NK-92 treated with Interleukin-12 subunit alpha and Interleukin-12 subunit beta, amount 100 ng/mL, for 24 hours (cell line): ENCODE measurements at regions not wholly inside any gene's neighbourhood (a gene's known extent, or its start where the extent isn't known, plus 50 kb on each side); places are given as distances from the start of the nearest gene placed in this dataset.

Experiments used
- DNase-seq: peaks from one replicate; lab custom pipeline; 2025; lab: John Stamatoyannopoulos, UW

DNA sequence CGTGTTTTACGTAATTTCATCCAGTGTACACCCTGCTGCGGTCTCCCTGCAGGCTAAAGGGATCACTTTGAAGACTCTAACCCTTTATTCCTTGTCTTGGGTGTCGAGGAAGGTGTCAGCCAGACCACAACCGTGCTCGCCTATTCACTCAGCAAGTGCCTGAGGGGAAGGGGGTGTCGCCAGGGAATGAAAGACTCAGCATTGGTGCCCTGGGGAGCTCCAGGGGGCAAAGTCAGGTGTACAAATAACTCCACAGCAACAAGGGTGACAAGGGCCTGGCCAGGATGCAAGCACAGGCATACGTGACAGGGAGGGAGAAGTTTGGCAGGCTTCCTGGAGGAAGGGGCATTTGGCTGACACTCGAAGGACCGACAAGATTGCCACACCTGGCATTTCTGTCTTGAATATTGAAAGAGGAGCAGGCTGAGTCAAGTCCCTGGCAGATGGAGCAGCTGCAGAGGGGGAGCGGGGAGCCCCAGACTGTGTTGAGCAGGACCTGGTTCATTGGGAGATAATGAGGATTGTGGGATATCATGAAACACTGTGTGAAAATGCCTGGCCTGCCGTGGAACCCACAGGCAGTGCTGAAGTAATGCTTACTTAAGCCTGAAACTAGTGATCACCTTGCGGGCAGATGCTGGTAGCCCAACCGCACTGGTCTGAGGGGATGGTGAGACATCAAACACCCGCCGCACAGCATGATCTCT lies 93.9 kb downstream of the RHOB start:
- no peak for DNase-seq

DNA sequence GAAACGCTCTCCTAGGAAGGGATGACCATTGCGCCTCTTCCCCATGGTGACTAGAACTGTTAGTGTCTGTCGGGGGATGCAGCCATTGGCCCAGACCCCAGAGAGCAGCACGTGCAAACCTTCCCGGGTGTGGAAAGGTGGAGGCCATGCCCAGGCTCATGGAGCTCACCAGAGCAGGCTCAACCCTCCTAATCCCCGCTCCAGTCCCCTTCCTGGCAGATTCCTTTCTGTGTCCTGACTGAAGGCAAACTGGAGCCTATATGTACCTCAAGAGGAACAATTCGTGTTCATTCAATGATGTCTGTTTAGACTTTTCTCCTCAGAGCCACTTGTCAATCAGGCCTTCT lies 94.4 kb downstream of the RHOB start:
- no peak for DNase-seq

DNA sequence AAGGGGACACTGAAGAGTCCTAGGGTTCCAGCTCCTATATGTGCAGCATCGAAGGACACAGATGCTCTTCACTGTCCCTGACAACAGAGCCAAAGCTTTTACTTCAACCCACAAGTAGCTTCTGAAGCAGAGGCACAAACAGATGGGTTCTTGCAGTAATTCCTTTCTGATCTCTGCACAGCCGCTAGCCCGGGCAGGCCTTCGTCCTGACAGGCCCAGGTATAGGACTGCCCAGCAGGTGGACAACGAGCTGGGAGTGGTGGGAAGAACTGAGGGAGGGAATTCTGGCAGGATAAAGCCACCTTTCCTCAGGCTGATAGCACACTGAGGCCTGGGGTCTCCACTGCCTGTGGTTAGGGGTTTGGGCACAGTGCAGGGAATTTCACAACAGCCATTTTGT lies 94.8 kb downstream of the RHOB start:
- DNase-seq = no peak

DNA sequence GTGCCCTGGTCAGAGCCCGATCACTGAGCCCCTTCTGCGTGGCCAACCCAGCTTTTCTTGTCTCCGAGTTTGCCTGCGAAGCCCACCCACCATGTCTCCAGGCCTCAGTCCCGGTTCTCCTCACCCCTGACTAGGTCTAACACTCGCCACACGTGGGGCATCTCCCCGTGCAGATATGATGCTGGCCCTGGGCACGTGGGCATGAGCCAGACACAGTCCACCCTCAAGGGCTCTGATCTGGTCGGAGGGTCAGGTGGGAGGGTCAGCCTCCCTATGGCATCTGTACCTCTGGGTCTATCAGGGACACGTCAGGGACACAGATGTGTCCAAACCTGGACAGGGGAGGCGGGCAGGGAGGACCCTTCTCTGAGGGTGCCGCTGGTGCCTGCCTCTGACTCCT lies 95.4 kb downstream of the RHOB start:
- no peak for DNase-seq

DNA sequence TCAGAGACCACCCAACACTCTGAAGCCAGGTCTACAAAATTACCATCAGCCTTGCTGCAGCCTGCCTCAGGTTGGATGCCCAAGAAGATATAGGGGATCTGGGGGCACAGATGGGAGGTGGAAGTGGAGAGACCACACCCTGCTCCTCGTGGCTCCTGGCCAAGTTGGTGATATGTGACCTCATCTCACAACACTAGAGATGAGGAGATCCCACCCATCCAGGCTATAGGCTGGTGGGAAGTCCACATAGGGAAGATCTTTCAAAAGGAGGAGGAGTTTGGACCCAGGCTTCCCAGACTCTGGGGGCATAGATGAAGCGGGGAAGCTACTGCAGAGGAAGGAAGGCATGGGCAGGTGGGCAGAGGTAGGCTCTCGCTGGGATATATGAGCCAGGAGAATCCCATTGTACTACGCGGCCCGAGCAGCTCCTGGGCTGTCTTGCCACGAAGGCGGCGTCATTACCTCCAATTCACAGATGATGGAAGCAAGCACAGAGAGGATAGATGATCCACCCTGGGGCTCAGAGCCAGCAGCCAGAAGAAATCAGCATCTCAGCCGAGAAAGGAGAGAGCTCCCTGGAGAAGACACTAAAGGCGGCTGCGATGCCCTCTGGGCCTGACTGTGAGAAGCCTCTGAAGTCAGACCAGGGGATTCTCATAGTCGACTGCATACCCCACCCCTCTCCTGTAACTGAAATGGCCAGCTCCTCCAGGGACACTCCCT lies 96.0 kb downstream of the RHOB start:
- no peak for DNase-seq

DNA sequence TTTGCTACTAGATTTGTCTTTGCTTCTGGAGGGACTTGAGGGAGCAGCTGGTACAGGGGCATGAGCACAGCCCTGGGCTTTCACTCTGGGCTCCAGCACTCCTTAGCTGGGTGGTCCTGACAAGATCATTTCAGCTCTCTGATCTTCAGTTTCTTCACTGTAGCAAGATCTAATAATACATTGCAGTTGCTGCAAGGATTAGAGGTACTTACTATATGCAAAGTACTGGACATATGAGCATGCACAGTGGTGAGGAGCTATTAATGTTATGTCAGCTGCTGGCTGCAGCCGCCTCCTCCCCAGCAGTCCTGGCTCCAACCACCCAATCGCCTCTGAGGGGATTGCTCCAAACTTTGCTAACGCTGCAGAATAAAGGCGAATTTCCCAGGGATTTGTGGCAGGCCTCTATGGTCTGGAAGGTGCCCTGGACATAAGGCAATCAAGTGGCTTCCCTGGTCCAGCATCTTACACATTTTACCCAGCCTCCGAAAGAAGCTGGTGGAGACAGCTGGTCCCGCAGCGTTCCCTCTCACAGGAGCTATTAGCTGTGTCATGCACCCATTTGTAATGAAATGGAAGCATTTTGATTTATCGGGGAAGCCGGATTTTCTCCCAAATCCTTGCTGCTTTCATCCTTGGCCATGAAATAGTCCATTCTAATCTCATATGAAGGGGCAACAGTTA lies 96.7 kb downstream of the RHOB start:
- no peak for DNase-seq

DNA sequence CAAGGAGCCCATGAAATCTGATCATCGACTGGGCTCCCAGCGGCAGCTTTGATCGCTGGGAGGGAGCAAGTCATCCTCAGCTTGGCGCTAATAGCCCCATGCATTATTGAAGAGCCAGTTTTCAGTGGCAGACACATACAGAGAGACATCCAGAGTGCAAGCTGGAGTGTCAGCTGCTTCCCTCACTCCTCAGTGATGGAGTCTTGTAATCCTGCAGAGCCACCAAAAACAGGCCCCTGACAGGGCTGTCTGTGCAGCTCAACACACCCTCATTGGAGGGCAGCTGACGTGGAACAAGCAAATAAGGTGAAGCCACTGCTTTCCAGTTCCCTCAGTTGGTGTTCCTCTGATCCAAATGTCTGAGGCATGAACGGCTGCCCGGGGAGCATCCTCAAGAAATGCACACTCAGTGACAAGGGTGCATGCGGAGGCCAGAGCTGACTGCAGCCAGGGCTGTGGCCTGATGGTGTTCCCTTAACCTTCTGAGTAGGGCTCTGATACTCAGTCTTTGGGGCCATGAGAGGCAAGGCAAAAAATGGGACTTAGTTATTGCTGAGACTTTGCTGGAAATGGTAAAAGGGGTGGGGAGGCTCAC lies 97.4 kb downstream of the RHOB start:
- no peak for DNase-seq

DNA sequence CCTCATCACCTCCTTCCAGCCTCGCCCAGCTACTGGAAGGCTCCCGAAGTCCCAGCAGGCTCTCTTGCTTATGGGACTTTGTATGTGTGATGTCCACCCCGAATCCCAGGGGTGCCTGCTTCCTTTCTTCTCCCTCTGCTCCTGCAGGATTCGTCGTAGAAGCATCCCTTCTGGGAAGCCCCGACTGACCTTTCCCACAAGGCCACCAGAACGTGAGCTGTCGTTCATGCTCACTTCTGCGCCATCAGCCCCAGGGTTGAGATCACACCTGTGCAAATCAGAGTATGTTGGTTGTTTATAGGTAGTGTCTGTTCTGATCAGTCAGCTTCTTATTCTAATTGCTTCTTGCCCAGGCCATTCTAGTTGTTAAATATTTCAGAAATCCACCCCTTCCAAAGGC lies 101.8 kb downstream of the HS1BP3 start:
- DNase-seq = no peak

DNA sequence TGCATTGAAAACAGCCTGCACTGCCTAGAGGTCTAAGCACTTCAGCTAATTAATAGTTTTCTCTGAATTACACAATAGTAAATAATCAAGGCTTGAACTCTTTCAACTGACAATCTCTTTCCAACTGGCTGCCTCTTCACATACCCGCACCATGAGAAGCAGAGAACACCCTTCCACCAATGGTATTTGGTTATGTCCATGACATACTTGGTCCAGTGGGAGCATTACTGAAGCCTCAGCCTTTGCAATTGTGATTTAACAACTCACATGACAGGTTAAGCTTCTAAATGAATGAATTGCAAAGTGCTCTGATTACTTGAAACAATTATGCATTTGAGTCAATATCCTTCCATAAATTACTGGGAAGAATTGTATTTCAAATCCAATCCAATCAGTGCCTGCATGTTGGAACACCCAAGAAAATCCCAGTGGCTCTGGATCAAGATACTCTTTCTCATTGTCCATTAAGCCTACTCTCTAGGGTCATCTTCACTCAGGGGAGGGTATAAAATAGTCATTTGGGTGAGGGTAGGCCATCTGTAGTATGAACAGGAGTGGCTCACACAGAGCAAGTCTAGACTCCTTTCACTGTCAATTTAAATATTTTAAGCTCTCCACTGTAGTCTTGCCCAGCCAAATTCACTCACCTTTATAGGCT lies 101.1 kb downstream of the HS1BP3 start:
- DNase-seq = no peak

DNA sequence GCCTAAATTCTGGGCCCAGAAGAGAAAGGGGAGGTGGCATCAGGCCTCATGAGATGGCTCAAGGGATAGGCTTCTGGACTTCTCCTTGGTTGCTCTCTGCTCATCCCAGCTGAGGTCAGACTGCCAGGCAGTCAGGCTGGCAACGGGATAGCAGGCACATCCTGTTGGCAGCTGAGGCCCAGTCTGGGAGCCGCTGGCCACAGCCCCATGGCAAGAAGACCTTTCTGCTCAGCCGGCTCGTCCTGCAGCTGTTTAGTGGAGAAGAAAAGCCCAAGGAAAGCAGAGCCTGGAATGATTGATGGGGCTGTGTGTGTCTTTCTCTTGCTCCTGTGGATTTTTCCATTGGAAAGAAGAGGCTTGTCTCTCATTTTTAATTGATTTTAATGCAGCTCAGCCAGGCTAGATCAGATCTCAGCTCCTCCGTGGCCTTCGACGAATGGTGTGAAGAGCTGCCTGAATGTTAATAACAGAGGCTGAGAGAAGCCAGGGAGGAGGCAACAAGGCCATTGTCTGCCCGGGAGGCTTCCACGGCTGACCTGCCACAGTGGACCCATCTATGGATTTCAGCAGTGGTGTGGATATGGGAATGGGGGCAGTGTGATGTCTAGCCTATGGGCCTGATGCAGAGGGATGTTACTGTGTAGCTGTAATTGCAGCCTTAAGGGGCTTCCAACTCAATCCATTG lies 99.5 kb downstream of the HS1BP3 start:
- no peak for DNase-seq

DNA sequence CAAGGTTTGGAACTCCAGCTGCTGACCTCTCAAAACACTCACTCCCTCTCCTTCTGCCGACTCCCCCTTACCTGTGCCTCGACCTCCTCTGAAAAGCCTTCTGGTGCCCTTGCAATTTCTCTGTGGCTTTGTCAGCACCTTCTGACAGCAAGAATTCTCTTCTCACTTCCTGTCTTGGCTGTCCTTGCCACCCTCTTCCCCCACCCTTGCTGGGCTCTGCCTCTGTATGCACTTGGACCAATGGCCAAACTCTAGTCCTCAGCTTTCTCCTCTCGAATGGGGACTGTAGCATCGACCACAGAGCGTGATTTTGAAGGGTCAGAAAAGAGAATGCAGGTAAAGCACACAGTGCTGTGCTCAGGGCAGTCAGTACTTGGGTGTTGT lies 99.0 kb downstream of the HS1BP3 start:
- no peak for DNase-seq

DNA sequence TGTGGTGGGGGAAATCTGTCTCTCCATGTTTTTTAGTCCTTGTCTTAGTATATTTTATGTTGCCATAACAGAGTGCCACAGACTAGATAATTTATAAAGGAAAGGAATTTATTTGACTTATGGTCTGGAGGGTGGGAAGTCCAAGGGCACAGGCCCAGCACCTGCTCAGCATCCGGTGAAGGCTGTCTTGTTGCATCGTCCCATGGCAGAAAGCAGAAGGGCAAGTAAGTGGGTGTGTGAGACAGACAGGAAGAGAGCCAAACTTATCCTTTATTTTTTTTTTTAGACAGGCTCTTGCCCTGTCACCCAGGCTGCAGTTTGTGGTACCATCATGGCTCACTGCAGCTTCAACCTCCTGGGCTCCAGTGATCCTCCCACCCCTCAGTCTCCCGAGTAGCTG lies 98.1 kb downstream of the HS1BP3 start:
- no peak for DNase-seq

DNA sequence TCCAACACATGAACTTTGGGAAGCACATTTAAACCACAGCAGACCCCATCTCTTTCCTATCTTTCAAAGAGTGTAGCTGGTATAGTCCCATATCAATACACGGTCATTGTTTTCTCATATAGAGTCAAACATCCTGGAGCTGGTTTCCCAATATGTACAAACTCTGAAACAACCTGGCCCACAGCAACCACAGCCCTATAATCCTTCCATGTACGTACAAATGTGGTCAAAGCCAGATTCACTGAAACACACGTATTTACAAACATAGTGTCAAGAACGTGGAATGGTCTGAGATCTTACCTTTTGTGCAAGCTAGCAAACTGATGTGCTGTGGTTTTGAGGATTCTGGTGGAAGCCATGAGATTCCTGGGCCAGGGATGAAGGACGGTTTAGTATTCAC lies 97.3 kb downstream of the HS1BP3 start:
- DNase-seq = no peak

DNA sequence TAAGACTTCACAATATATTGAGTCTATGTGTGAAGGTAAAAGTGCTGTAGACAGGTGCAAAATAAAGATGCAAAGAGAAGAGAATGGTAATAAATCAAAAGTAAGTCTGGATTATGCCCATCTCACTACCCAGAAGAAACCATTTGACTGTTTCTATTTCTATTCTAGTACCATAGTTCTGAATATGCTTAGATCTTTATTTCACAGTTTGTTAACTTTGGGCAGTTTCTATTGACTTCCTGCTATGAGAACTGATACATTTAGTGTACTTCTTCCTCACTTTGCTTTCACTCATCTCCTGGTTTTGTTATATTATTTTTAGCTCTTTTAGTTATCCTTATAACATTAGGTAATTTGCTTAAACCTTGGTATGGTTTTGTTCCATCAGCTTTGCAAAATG lies 94.9 kb downstream of the HS1BP3 start:
- no peak for DNase-seq

DNA sequence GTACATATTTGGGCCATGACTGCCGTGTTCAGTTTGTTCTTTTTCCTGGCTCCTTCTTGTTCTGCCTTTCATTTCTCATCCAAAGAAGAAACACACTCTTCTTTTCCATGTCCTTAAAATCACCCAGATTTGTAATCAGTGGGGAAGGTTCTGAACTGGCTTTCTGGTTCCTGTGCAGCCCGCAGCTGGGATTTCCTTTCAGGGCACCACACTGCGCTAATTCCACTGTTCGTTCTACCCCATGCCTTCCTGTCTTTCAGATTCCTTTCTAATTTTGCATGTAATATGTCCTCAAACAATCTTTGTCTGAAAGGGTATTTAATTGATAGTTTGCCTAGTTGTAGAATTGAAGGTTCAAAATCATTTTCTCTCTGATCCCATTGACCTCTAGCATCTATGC lies 94.1 kb downstream of the HS1BP3 start:
- DNase-seq = no peak

DNA sequence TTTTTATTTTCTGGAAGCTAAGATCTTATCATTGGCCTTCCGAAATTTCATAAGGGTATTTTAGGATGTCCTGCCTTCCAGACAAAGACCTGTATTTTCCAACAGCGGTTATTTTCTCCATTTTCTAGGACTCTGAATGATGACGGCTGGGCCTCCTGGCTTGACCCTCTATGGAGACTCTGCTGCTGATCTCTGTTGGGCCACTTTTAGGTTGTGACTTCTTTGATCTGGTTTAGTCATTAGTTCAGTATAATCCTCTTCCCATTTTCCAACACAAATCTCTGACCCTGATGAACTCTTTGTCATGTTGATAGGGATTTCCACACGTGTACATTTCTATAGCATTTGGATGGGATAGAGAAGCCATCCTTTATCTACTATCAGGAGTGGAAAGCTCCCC lies 93.7 kb downstream of the HS1BP3 start:
- DNase-seq = no peak

DNA sequence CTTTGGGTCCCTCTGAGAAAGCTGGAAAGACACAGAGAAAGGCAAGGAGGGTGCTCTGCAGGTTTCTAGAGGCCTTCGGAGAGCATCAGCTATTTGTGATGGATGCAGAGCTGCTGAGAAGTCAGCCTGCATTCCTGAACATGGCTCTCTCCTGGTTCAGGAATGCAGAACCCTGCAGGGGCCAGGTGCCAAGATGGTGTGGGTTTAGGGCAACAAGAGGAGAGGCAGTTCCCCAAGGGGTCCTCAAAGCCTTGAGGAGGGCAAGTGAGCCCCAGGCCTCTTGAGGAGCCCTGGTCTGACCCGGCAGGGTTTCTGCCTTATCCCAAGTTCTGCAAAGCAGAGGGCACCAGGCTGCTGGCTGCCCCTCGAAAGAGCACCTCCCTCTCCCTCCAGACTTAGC lies 93.3 kb downstream of the HS1BP3 start:
- DNase-seq = no peak

DNA sequence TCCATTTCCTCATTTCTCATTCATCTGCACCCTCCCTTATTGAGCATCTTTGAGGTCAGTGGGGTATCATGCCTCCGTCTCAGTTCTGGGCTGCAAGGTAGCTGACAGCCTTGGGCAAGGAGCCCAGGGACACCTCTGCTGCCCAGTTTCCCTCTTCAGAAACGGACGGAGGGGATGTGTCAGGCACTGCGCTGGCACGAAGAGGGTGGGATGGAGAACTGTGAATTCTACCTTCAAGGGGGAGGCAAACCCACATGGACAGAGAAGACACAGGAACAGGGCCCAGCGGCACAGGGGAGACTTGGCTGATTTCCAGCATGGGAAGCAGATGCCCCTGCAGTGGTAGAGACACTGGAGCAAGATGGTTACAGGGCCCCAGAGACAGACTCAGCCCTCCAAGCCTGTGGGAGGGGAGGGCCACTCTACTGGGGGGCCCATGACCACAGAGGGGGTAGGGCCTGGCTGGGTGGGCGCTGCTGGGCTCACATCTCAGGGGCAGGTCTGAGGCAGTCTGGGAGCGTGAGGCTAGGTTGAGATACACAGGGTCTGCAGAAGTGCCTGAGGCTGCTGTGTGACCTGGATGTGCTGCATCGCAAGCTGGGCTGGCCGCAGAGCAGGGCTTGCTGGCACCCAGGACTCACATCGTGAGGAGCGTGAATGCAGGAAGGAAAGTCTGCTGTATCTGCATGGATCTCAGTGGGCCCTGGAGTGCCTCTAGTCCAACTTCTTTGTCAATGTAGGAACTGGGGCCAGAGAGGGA lies 92.3 kb downstream of the HS1BP3 start:
- no peak for DNase-seq

DNA sequence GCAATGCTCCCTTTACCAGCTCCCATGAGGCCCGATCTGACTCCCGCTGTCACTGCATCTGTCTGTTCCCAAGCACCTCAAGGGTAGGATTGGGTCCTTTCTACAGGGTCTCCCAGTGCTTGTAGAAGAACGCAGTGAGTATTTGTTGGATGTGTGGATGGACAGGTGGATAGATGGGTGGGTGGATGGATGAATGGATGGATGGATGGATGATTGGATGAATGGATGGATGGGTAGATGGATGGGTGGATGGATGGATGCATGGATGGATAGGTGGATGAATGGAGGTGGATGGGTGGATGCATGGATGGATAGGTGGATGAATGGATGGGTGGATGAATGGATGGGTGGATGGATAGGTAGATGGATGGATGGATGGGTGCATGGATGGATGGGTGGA lies 91.6 kb downstream of the HS1BP3 start:
- no peak for DNase-seq

DNA sequence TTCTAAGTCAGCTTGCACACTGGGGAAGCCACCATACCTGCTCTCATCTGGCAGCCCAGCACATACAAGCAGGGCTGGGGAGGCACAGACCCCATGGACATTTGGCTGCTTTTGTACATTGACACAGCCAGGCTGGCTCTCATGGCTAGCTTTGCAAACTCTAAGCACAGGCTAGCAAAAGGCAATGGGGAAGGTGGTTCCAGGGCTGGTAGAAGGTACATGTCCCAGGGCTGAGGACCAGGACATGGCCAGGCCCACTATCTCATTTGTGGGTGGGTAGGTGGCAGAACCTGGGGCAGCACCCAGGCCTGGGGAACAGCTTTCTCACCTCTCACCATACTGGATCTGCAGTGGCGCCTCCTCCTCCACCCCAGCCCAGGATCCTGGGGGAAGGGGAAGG lies 90.9 kb downstream of the HS1BP3 start:
- no peak for DNase-seq

DNA sequence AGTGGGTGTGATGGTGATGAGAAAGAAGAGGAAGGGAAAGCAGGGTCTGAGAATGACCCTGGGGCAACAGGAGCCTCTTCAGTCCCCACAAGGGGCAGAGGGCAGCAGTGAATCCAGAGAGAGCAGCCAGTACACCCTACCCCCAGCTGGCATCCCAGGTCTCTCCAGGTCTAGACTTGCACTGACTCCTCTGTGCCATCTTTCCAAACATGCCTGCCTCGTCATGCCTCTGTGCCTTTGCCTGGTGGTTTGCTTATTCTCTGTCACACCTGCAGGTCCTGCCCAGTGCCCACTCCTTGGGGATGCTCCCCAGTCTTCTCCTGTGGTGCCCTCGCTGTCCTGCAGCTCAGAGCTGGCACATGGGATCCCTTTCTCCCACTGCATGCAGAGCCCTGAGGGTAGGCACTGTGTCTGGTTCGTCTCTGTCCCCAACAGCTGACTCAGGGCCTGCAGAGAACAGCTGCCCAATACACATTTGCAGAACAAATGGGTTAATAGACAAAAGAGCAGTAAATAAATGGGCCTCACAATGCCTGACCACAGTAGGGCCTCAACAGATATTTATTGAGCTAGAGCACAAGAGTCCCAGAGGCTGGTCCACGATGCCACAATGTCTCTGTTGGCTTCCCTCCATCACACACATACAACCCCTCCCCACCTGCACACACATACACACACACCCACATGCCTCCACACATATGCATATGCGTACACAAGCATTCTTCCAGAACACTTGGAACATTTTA lies 89.8 kb downstream of the HS1BP3 start:
- DNase-seq = no peak
